ENCODE measurements at regions not wholly inside any gene's neighbourhood (a gene's known extent, or its start where the extent isn't known, plus 50 kb on each side); places are given as distances from the start of the nearest gene placed in this dataset.

DNA sequence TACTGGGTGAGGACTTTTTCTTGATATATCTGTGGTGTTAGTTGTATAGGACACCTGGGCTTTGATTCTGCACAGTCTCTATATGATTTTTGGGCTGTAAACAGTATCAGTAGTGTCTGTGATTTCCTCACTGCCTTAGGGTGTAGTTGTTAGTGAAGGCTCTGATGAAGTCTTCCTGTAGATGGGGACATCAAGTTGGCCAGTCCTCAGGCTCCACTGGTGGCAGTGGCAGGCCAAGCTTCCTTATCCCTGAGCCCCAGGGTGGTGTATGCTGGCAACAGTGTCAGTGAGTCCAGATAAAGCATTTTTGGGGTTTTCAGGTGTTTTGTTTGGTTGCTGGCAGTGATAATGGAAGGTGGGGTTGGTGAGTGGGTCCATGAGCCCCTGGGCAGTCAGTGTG is 961.4 kb downstream of the DSC3 start:
- Histone ChIP-seq H3K27ac (no peak overlapping the region), H3K36me3 (no peaks in the 10 kb centered on the region), H3K9me3 (no peaks in the 10 kb centered on the region), H3K4me1 (no peaks in the 10 kb centered on the region), H3K4me3 (no peak overlapping the region), H3K27me3 (no peaks in the 10 kb centered on the region)
- TF ChIP-seq EP300 (IDR thresholded peaks at IDR 0.05), result no peak
- TF ChIP-seq POLR2A (IDR thresholded peaks at IDR 0.05), result no peak
- TF ChIP-seq POLR2AphosphoS5 (IDR thresholded peaks at IDR 0.05), result no peak
- TF ChIP-seq, protein P1, sequence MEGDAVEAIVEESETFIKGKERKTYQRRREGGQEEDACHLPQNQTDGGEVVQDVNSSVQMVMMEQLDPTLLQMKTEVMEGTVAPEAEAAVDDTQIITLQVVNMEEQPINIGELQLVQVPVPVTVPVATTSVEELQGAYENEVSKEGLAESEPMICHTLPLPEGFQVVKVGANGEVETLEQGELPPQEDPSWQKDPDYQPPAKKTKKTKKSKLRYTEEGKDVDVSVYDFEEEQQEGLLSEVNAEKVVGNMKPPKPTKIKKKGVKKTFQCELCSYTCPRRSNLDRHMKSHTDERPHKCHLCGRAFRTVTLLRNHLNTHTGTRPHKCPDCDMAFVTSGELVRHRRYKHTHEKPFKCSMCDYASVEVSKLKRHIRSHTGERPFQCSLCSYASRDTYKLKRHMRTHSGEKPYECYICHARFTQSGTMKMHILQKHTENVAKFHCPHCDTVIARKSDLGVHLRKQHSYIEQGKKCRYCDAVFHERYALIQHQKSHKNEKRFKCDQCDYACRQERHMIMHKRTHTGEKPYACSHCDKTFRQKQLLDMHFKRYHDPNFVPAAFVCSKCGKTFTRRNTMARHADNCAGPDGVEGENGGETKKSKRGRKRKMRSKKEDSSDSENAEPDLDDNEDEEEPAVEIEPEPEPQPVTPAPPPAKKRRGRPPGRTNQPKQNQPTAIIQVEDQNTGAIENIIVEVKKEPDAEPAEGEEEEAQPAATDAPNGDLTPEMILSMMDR (IDR thresholded peaks at IDR 0.05), result no peak
- no peak for DNase-seq (ENCODE audit: low spot score in 2 of 2)

GRCh38 chr18:30072609-30073385 is 969.7 kb downstream of the DSC3 start:
- DNase-seq (ENCODE audit: low spot score in 2 of 2), result no peak
- no peak for TF ChIP-seq EP300 (IDR thresholded peaks at IDR 0.05)
- TF ChIP-seq, protein P1 (IDR thresholded peaks at IDR 0.05), result no peak
- TF ChIP-seq POLR2AphosphoS5 (IDR thresholded peaks at IDR 0.05), result no peak
- no peak for TF ChIP-seq POLR2A (IDR thresholded peaks at IDR 0.05)
- 60% methylated on average over 5 of the region's 5 CpGs for WGBS

DNA sequence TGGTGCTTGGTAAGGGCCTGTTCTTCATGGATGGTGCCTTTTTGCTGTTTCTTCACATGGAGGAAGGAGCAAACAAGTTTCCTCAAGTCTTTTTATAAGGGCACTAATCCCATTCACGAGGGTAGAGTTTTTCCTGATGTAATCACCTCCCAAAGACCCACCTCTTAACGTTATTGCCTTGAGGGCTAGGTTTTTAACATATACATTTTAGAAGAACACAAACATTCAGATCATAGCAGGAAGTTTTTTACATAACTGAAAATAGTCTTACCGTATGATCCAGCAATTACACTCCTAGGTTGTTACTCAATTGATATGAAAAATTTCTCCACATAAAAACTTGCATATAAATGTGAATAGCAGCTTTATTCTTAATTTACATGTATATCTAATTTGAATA is 976.3 kb downstream of the DSC3 start:
- TF ChIP-seq, protein P1 (IDR thresholded peaks at IDR 0.05), result no peak
- no peak for TF ChIP-seq POLR2A (IDR thresholded peaks at IDR 0.05)
- TF ChIP-seq POLR2AphosphoS5 (IDR thresholded peaks at IDR 0.05), result no peak
- no peak for TF ChIP-seq EP300 (IDR thresholded peaks at IDR 0.05)
- Histone ChIP-seq H3K27ac (no peak overlapping the region), H3K36me3 (no peaks in the 10 kb centered on the region), H3K9me3 (no peaks in the 10 kb centered on the region), H3K27me3 (no peaks in the 10 kb centered on the region), H3K4me1 (no peaks in the 10 kb centered on the region), H3K4me3 (no peak overlapping the region)
- 32% methylated on average over 3 of the region's 3 CpGs for WGBS
- no peak for DNase-seq (ENCODE audit: low spot score in 2 of 2)

More at GRCh38 chr18:30072609-30073385, 969.7 kb downstream of the DSC3 start:
- Histone ChIP-seq H3K4me1 (no peaks in the 10 kb centered on the region), H3K4me3 (no peak overlapping the region), H3K36me3 (no peaks in the 10 kb centered on the region), H3K27me3 (no peaks in the 10 kb centered on the region), H3K9me3 (no peaks in the 10 kb centered on the region), H3K27ac (no peak overlapping the region)

- DNase-seq (ENCODE audit: low spot score in 2 of 2), result no peak
- H3K27me3 ChIP-seq, result no peaks in the 10 kb centered on the region
Observed at GRCh38 chr18:30057398-30057797, 985.1 kb downstream of the DSC3 start.

GRCh38 chr18:30056528-30056927 is 986.0 kb downstream of the DSC3 start:
- TF ChIP-seq, protein P1 (IDR thresholded peaks at IDR 0.05), result no peak
- TF ChIP-seq EP300 (IDR thresholded peaks at IDR 0.05), result no peak
- TF ChIP-seq POLR2AphosphoS5 (IDR thresholded peaks at IDR 0.05), result no peak
- TF ChIP-seq POLR2A (IDR thresholded peaks at IDR 0.05), result no peak

More at GRCh38 chr18:30057398-30057797, 985.1 kb downstream of the DSC3 start:
- TF ChIP-seq, protein P1 (IDR thresholded peaks at IDR 0.05), result no peak
- TF ChIP-seq POLR2AphosphoS5 (IDR thresholded peaks at IDR 0.05), result no peak
- no peak for TF ChIP-seq EP300 (IDR thresholded peaks at IDR 0.05)
- TF ChIP-seq POLR2A (IDR thresholded peaks at IDR 0.05), result no peak
- H3K27ac ChIP-seq, result no peak overlapping the region
- no peaks in the 10 kb centered on the region for H3K36me3 ChIP-seq
- H3K4me3 ChIP-seq, result no peak overlapping the region
- no peaks in the 10 kb centered on the region for H3K9me3 ChIP-seq
- H3K4me1 ChIP-seq, result no peaks in the 10 kb centered on the region

More at GRCh38 chr18:30056528-30056927, 986.0 kb downstream of the DSC3 start:
- Histone ChIP-seq H3K9me3 (no peaks in the 10 kb centered on the region), H3K4me3 (no peak overlapping the region), H3K27ac (no peak overlapping the region), H3K27me3 (no peaks in the 10 kb centered on the region), H3K36me3 (no peaks in the 10 kb centered on the region), H3K4me1 (no peaks in the 10 kb centered on the region)
- DNase-seq (ENCODE audit: low spot score in 2 of 2), result no peak
- WGBS, result 67% methylated on average over 2 of the region's 2 CpGs
